ENCODE measurements at regions not wholly inside any gene's neighbourhood (a gene's known extent, or its start where the extent isn't known, plus 50 kb on each side); places are given as distances from the start of the nearest gene placed in this dataset.
A peak's percentile ranks its signal among the peaks of the same experiment; 100 is the strongest.

- no peak for TF ChIP-seq RUNX3 (IDR thresholded peaks at IDR 0.05; ENCODE audit: low read length)
These were observed 322.8 kb upstream of the DIAPH2 start (continued) for GRCh38 chrX:96361844-96362243.

- BruUV-seq (replicated peaks) = no TSS peak
These were observed 312.2 kb upstream of the DIAPH2 start for GRCh38 chrX:96372313-96373046.

More at GRCh38 chrX:96372313-96373046, 312.2 kb upstream of the DIAPH2 start:
- POLR2A ChIA-PET = no interaction called here
- in situ Hi-C loops (cut with MboI) = no loop called here
- no peak overlapping the region for H3K4me2 ChIP-seq (ENCODE audit: control insufficient read depth, insufficient read depth)
- no peak overlapping the region for H3K9ac ChIP-seq (ENCODE audit: control insufficient read depth, insufficient read depth, low read length)
- ATAC-seq (peak; percentile 77), FAIRE-seq (no peak), DNase-seq (ENCODE audit: low read depth, low spot score) (no peak)
- H2AFZ ChIP-seq (ENCODE audit: control insufficient read depth, low read depth, low read length) = no peak overlapping the region
- no peak overlapping the region for H3K27ac ChIP-seq (ENCODE audit: control insufficient read depth, insufficient read depth)
- H3K79me2 ChIP-seq (ENCODE audit: control insufficient read depth, insufficient read depth, low read length) = no peaks in the 10 kb centered on the region
- H3K4me1 ChIP-seq (ENCODE audit: control insufficient read depth, insufficient read depth, low read length) = no peaks in the 10 kb centered on the region
- H3K4me3 ChIP-seq = no peak overlapping the region
- H3K27me3 ChIP-seq (replicated peaks in 1 of 2; ENCODE audit: control insufficient read depth in 2 of 2, insufficient read depth in 2 of 2, low read length in 1 of 2) = no peaks in the 10 kb centered on the region
- RAD21 ChIA-PET (ENCODE audit: unreplicated experiment) = interaction anchor here (1.0 kb wide), 1 partner anchor 179 kb away, joined by 3 read pairs; no protein-coding TSS in a partner anchor
- SMC1A ChIA-PET (ENCODE audit: uncharacterized antibody, unreplicated experiment) = interaction anchor here (0.9 kb wide), 1 partner anchor 398 kb away, joined by 3 read pairs; no protein-coding TSS in a partner anchor
- intact Hi-C loops (cut with micrococcal nuclease; ENCODE audit: unreplicated experiment) = loop anchor here (10.0 kb wide), 1 partner anchor 392 kb away; no protein-coding TSS in a partner anchor
- no peaks in the 10 kb centered on the region for H4K20me1 ChIP-seq (ENCODE audit: control insufficient read depth, insufficient read depth)
- WGBS (ENCODE audit: insufficient coverage, insufficient replicate concordance, low lambda C conversion rate, missing lambda C conversion rate) = 5% methylated on average over 7 of the region's 7 CpGs
- CTCF ChIA-PET = interaction anchor here (0.9 to 1.6 kb wide), 4 partner anchors 23 to 1313 kb away, joined by 3 to 4 read pairs (median 4); no protein-coding TSS in a partner anchor
- no peaks in the 10 kb centered on the region for H3K36me3 ChIP-seq (ENCODE audit: control insufficient read depth in 2 of 2, insufficient read depth in 2 of 2, low read length in 1 of 2)
- TF ChIP-seq STAT3 (IDR thresholded peaks at IDR 0.05; ENCODE audit: low read depth, low read length) = no peak
- TF ChIP-seq CTCF (IDR thresholded peaks at IDR 0.05 in 2 of 3, conservative IDR thresholded peaks at IDR 0.05 in 1 of 3; ENCODE audit: control insufficient read depth in 2 of 3, extremely low read depth in 1 of 3, insufficient read depth in 1 of 3, low read depth in 3 of 3, low read length in 3 of 3) = peak; percentile 48 to 57 (median 54)
- TF ChIP-seq HCFC1 (IDR thresholded peaks at IDR 0.05; ENCODE audit: low read length) = no peak
- TF ChIP-seq GABPA (IDR thresholded peaks at IDR 0.05; ENCODE audit: low read depth) = no peak
- no peak for TF ChIP-seq ZBTB33 (IDR thresholded peaks at IDR 0.05)
- no peak for TF ChIP-seq MEF2A (IDR thresholded peaks at IDR 0.05; ENCODE audit: insufficient read depth, low read depth, low read length)
- no peak for TF ChIP-seq ZNF384 (IDR thresholded peaks at IDR 0.05; ENCODE audit: borderline replicate concordance, low read depth, low read length)
- TF ChIP-seq RAD21 (IDR thresholded peaks at IDR 0.05; ENCODE audit: insufficient read depth, low read depth, low read length) = peak; percentile 69
- TF ChIP-seq SRF (IDR thresholded peaks at IDR 0.05; ENCODE audit: low read depth in 2 of 2, low read length in 2 of 2) = no peak
- no peak for TF ChIP-seq E2F4 (IDR thresholded peaks at IDR 0.05; ENCODE audit: low read depth, low read length)
- peak; percentile 34; the same call in 1 of the 2 replicates for TF ChIP-seq SMC3 (IDR thresholded peaks at IDR 0.05; ENCODE audit: borderline replicate concordance, low read length)
- no peak for TF ChIP-seq RELB (IDR thresholded peaks at IDR 0.05; ENCODE audit: low read depth)
- no peak for TF ChIP-seq IKZF2 (IDR thresholded peaks at IDR 0.05)
- no peak for TF ChIP-seq ATF7 (IDR thresholded peaks at IDR 0.05; ENCODE audit: low read depth)
- no peaks in the 10 kb centered on the region for H3K9me3 ChIP-seq (replicated peaks; ENCODE audit: control insufficient read depth, insufficient read depth, low read length)

Data from GM12878 (cell line).